ENCODE measurements at regions not wholly inside any gene's neighbourhood (a gene's known extent, or its start where the extent isn't known, plus 50 kb on each side); places are given as distances from the start of the nearest gene placed in this dataset.

- Histone ChIP-seq H3K27me3 (ENCODE audit: control insufficient read depth, extremely low read depth, insufficient read depth, low read length) (no peaks in the 10 kb centered on the region), H3K9me1 (ENCODE audit: control insufficient read depth, extremely low read depth, insufficient read depth, low read length) (no peaks in the 10 kb centered on the region), H2AFZ (ENCODE audit: control insufficient read depth, low read length) (no peak overlapping the region), H3K9me3 (ENCODE audit: control insufficient read depth, low read depth, low read length) (no peaks in the 10 kb centered on the region), H3K79me2 (ENCODE audit: control insufficient read depth, insufficient read depth, low read length) (no peaks in the 10 kb centered on the region), H3K27ac (ENCODE audit: control insufficient read depth, insufficient read depth, low read length) (no peak overlapping the region), H4K20me1 (ENCODE audit: control insufficient read depth, extremely low read depth, insufficient read depth, low read length) (no peaks in the 10 kb centered on the region), H3K4me2 (ENCODE audit: control insufficient read depth, extremely low read depth, insufficient read depth, low read depth, low read length) (no peak overlapping the region), H3K36me3 (ENCODE audit: control insufficient read depth in 2 of 2, extremely low read depth in 1 of 2, insufficient read depth in 2 of 2, low read length in 2 of 2) (no peaks in the 10 kb centered on the region), H3K4me1 (ENCODE audit: control insufficient read depth, extremely low read depth, insufficient read depth, low read length) (no peaks in the 10 kb centered on the region), H3K4me3 (ENCODE audit: control insufficient read depth in 2 of 3, extremely low read depth in 1 of 3, insufficient read depth in 2 of 3, low read depth in 1 of 3, low read length in 3 of 3) (no peak overlapping the region), H3K9ac (ENCODE audit: control insufficient read depth, extremely low read depth, insufficient read depth, low read length) (no peak overlapping the region)
- DNase-seq (ENCODE audit: low read depth, low spot score): no peak
- no peak for FAIRE-seq
- TF ChIP-seq CTCF (optimal IDR thresholded peaks at IDR 0.05 in 1 of 3, IDR thresholded peaks at IDR 0.05 in 1 of 3, conservative IDR thresholded peaks at IDR 0.05 in 1 of 3; ENCODE audit: extremely low read depth in 1 of 3, insufficient read depth in 2 of 3, low read length in 3 of 3): no peak
- no peak for TF ChIP-seq EZH2 (IDR thresholded peaks at IDR 0.05; ENCODE audit: low read length)
- dilution Hi-C loops (cut with MboI; ENCODE audit: extremely low pct_ligation_motif_present, low sequenced_read_pairs): no loop called here
These were observed 423.0 kb downstream of the TUSC1 start for GRCh38 chr9:25255216-25255615.

GRCh38 chr9:25254051-25254450 is 424.2 kb downstream of the TUSC1 start:
- no peaks in the 10 kb centered on the region for H3K79me2 ChIP-seq (ENCODE audit: control insufficient read depth, insufficient read depth, low read length)

More at GRCh38 chr9:25254051-25254450, 424.2 kb downstream of the TUSC1 start:
- Histone ChIP-seq H4K20me1 (ENCODE audit: control insufficient read depth, extremely low read depth, insufficient read depth, low read length) (no peaks in the 10 kb centered on the region), H3K9me3 (ENCODE audit: control insufficient read depth, low read depth, low read length) (no peaks in the 10 kb centered on the region), H3K4me2 (ENCODE audit: control insufficient read depth, extremely low read depth, insufficient read depth, low read depth, low read length) (no peak overlapping the region), H2AFZ (ENCODE audit: control insufficient read depth, low read length) (no peak overlapping the region), H3K4me3 (ENCODE audit: control insufficient read depth in 2 of 3, extremely low read depth in 1 of 3, insufficient read depth in 2 of 3, low read depth in 1 of 3, low read length in 3 of 3) (no peak overlapping the region), H3K27ac (ENCODE audit: control insufficient read depth, insufficient read depth, low read length) (no peak overlapping the region), H3K9me1 (ENCODE audit: control insufficient read depth, extremely low read depth, insufficient read depth, low read length) (no peaks in the 10 kb centered on the region), H3K9ac (ENCODE audit: control insufficient read depth, extremely low read depth, insufficient read depth, low read length) (no peak overlapping the region), H3K36me3 (ENCODE audit: control insufficient read depth in 2 of 2, extremely low read depth in 1 of 2, insufficient read depth in 2 of 2, low read length in 2 of 2) (no peaks in the 10 kb centered on the region), H3K27me3 (ENCODE audit: control insufficient read depth, extremely low read depth, insufficient read depth, low read length) (no peaks in the 10 kb centered on the region), H3K4me1 (ENCODE audit: control insufficient read depth, extremely low read depth, insufficient read depth, low read length) (no peaks in the 10 kb centered on the region)
- FAIRE-seq (no peak), DNase-seq (ENCODE audit: low read depth, low spot score) (no peak)
- TF ChIP-seq CTCF (optimal IDR thresholded peaks at IDR 0.05 in 1 of 3, IDR thresholded peaks at IDR 0.05 in 1 of 3, conservative IDR thresholded peaks at IDR 0.05 in 1 of 3; ENCODE audit: extremely low read depth in 1 of 3, insufficient read depth in 2 of 3, low read length in 3 of 3) (no peak), EZH2 (IDR thresholded peaks at IDR 0.05; ENCODE audit: low read length) (no peak)
- dilution Hi-C loops (cut with MboI; ENCODE audit: extremely low pct_ligation_motif_present, low sequenced_read_pairs): no loop called here
